Heart left ventricle (tissue), 13 donors: ENCODE measurements at regions not wholly inside any gene's neighbourhood (a gene's known extent, or its start where the extent isn't known, plus 50 kb on each side); places are given as distances from the start of the nearest gene placed in this dataset.

Experiments used
- POLR2A ChIP-seq, 2 donors: fragments of 450-650 bp; IDR thresholded peaks; one replicate each; pipeline ENCODE4 v1.6.1; 2017; ENCODE audit warnings: antibody characterized with exemption in 2 of 2, mild to moderate bottlenecking in 2 of 2, moderate library complexity in 2 of 2
- TF ChIP-seq, protein P1 (sequence below), 12 donors: fragments of 200-600 bp; sonication (generic) in 4 of 12; IDR thresholded peaks; one replicate each; pipeline versions ENCODE4 v1.5.0 to v1.8.0; 2018 to 2022; ENCODE audit warnings: antibody characterized with exemption in 12 of 12, mild to moderate bottlenecking in 5 of 12
- donor health status: ischemic (EF 13 %, LVEDD 7.1; RV severe dilation, severe dysfunction).
- donor health status: DM: no; HTN: yes; CAD: no.
- donor health status: DM: no; HTN: no; CAD: no.
- donor health status: ischemic (EF 25% LVEDD 6.9; RV normal size, moderate dysfunction).
- donor health status: ischemic (EF 25% LVEDD 5.7; RV mildly dilated, moderate dysfunction).
- donor health status: ischemic (EF 35%, LVEDD 5.7; RV mildly dilated, moderate dysfunction).
- donor health status: nonischemic (EF 11% LVEDD 7.7; RV severe dilation, severe dysfunction).
- donor health status: DM: yes; HTN: yes; CAD: no.
- donor health status: PGD.
- donor health status: ischemic (EF 29% LVEDD 5.4; RV normal size, mild dysfunction).
- donor health status: nonischemic (EF 23%, LVEDD 6.1; RV moderate dilation, normal function).

DNA sequence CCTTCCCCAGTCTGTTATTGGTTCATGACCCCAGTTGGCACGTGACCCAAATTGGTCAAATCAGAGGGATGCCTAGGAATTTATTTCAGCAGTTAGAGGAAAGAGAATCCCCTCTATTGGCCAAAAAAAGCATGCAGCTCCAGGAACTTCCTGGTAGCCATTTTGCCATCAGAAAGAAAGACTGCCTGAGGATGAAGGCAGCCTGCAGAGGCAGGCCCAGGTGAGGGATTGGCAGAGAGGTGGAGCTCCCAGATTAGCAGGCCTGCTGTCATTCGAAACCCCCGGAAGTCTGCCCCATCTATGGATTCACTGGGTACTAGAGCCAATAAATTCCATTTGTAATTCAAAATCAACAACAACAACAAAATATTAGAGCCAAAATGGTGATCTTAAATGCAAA is 207.6 kb downstream of the CWF19L2 start:
- TF ChIP-seq, protein P1, sequence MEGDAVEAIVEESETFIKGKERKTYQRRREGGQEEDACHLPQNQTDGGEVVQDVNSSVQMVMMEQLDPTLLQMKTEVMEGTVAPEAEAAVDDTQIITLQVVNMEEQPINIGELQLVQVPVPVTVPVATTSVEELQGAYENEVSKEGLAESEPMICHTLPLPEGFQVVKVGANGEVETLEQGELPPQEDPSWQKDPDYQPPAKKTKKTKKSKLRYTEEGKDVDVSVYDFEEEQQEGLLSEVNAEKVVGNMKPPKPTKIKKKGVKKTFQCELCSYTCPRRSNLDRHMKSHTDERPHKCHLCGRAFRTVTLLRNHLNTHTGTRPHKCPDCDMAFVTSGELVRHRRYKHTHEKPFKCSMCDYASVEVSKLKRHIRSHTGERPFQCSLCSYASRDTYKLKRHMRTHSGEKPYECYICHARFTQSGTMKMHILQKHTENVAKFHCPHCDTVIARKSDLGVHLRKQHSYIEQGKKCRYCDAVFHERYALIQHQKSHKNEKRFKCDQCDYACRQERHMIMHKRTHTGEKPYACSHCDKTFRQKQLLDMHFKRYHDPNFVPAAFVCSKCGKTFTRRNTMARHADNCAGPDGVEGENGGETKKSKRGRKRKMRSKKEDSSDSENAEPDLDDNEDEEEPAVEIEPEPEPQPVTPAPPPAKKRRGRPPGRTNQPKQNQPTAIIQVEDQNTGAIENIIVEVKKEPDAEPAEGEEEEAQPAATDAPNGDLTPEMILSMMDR (IDR thresholded peaks at IDR 0.05), result no peak
- no peak for TF ChIP-seq POLR2A (IDR thresholded peaks at IDR 0.05)
